ENCODE measurements at regions not wholly inside any gene's neighbourhood (a gene's known extent, or its start where the extent isn't known, plus 50 kb on each side); places are given as distances from the start of the nearest gene placed in this dataset.

DNA sequence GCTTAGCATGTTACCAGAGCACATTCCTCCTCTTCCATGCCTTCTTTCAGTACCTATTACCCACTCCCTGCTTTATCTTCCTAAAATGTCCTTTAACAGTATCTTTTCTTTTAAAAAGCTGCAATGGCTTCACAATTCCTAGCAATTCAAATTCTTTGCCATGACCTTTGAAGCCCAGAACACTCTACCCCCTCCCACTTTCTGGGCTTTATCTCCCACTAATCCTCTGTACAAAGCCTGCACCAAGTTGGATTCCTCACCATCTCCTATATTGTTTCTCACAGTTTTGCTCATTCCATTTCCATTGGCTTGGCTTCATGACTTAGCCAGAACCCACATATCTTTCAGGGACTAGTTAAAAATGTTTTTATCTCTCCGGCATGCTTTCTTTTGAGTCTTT, 80.9 kb downstream of the FAM76B start:
- RAD21 ChIA-PET (ENCODE audit: low non-redundant PET in 1 of 2, low total read pairs in 2 of 2, uncharacterized antibody in 2 of 2, unreplicated experiment in 2 of 2) = no interaction called here
- TF ChIP-seq, protein P1, sequence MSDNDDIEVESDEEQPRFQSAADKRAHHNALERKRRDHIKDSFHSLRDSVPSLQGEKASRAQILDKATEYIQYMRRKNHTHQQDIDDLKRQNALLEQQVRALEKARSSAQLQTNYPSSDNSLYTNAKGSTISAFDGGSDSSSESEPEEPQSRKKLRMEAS (IDR thresholded peaks at IDR 0.05) = no peak
- TF ChIP-seq, protein P2, sequence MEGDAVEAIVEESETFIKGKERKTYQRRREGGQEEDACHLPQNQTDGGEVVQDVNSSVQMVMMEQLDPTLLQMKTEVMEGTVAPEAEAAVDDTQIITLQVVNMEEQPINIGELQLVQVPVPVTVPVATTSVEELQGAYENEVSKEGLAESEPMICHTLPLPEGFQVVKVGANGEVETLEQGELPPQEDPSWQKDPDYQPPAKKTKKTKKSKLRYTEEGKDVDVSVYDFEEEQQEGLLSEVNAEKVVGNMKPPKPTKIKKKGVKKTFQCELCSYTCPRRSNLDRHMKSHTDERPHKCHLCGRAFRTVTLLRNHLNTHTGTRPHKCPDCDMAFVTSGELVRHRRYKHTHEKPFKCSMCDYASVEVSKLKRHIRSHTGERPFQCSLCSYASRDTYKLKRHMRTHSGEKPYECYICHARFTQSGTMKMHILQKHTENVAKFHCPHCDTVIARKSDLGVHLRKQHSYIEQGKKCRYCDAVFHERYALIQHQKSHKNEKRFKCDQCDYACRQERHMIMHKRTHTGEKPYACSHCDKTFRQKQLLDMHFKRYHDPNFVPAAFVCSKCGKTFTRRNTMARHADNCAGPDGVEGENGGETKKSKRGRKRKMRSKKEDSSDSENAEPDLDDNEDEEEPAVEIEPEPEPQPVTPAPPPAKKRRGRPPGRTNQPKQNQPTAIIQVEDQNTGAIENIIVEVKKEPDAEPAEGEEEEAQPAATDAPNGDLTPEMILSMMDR (IDR thresholded peaks at IDR 0.05 in 2 of 3, conservative IDR thresholded peaks at IDR 0.05 in 1 of 3; ENCODE audit: borderline replicate concordance in 1 of 3, insufficient read depth in 1 of 3, low read depth in 2 of 3, low read length in 2 of 3) = no peak
- no peak for TF ChIP-seq CBX3 (IDR thresholded peaks at IDR 0.05; ENCODE audit: low read depth)
- TF ChIP-seq SIN3A (IDR thresholded peaks at IDR 0.05; ENCODE audit: low read depth) = no peak
- no peak for TF ChIP-seq EZH2 (IDR thresholded peaks at IDR 0.05)
- TF ChIP-seq EGR1 (IDR thresholded peaks at IDR 0.05; ENCODE audit: low read depth) = no peak
- no peak for TF ChIP-seq SRF (IDR thresholded peaks at IDR 0.05; ENCODE audit: low read depth)
- TF ChIP-seq YY1 (IDR thresholded peaks at IDR 0.05; ENCODE audit: extremely low read depth, insufficient replicate concordance, low read depth, low read length) = no peak
- no peak for TF ChIP-seq ELF1 (IDR thresholded peaks at IDR 0.05; ENCODE audit: borderline replicate concordance, low read depth)
- TF ChIP-seq JUND (IDR thresholded peaks at IDR 0.05) = no peak
- TF ChIP-seq, protein P3, sequence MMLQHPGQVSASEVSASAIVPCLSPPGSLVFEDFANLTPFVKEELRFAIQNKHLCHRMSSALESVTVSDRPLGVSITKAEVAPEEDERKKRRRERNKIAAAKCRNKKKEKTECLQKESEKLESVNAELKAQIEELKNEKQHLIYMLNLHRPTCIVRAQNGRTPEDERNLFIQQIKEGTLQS (IDR thresholded peaks at IDR 0.05) = no peak
- TF ChIP-seq TCF7L2 (IDR thresholded peaks at IDR 0.05; ENCODE audit: borderline replicate concordance, extremely low read depth, insufficient read depth, insufficient read length) = no peak
- TF ChIP-seq SP1 (IDR thresholded peaks at IDR 0.05; ENCODE audit: low read depth) = no peak
- CTCF ChIA-PET = interaction anchor here (0.7 to 6.7 kb wide), 2 partner anchors 555 to 557 kb away, joined by 3 to 127 read pairs; no protein-coding TSS in a partner anchor
- H3K9me3 ChIP-seq (ENCODE audit: control insufficient read depth in 1 of 2, insufficient read depth in 1 of 2, low read depth in 1 of 2, low read length in 2 of 2) = no peaks in the 10 kb centered on the region
- intact Hi-C loops (cut with micrococcal nuclease) = no loop called here
- H4K20me1 ChIP-seq (ENCODE audit: insufficient read depth) = no peaks in the 10 kb centered on the region
- H3K27me3 ChIP-seq (ENCODE audit: insufficient read depth, low read length) = peaks cover 33% of the 10 kb centered on the region
- H2AFZ ChIP-seq (ENCODE audit: low read depth, low read length, poor library complexity, severe bottlenecking) = no peak overlapping the region
- no peaks in the 10 kb centered on the region for H3K9me2 ChIP-seq (ENCODE audit: insufficient read depth)
- no peak for ATAC-seq
- no peak overlapping the region for H3K4me3 ChIP-seq (replicated peaks in 1 of 2; ENCODE audit: low read depth in 1 of 2, low read length in 2 of 2)
- H3K9ac ChIP-seq (ENCODE audit: low read length) = no peak overlapping the region
- no peaks in the 10 kb centered on the region for H3K79me2 ChIP-seq (ENCODE audit: insufficient read depth, low read length)
- POLR2A ChIA-PET = no interaction called here
- 0 out of 4 replicates have a peak, but pooled peaks cover 0 to 3% of the 10 kb centered on the region in 2 experiments for H3K4me1 ChIP-seq (ENCODE audit: control insufficient read depth in 1 of 2, insufficient read depth in 2 of 2, low read length in 2 of 2)
- no peak overlapping the region for H3K27ac ChIP-seq (ENCODE audit: low read depth, low read length)
- BruUV-seq (replicated peaks) = no TSS peak
- no peaks in the 10 kb centered on the region for H3K36me3 ChIP-seq (ENCODE audit: control insufficient read depth in 1 of 2, insufficient read depth in 2 of 2, low read length in 2 of 2)
- DNase-seq (ENCODE audit: low read depth, low spot score) = no peak
- no peak overlapping the region for H3K4me2 ChIP-seq (ENCODE audit: low read length)

Measured in HCT116 (cell line).